ENCODE measurements at regions not wholly inside any gene's neighbourhood (a gene's known extent, or its start where the extent isn't known, plus 50 kb on each side); places are given as distances from the start of the nearest gene placed in this dataset.

GRCh38 chr5:96033116-96033515 is 71.5 kb upstream of the ELL2 start:
- POLR2A ChIA-PET (ENCODE audit: partially characterized antibody): no interaction called here
- Histone ChIP-seq H4K8ac (ENCODE audit: extremely low read depth, insufficient read depth, low read length) (no peak overlapping the region), H2BK15ac (ENCODE audit: low read length) (no peak overlapping the region), H3K9ac (replicated peaks in 1 of 4; ENCODE audit: extremely low read depth in 1 of 4, low read depth in 3 of 4, low read length in 3 of 4) (no peak overlapping the region), H3K4me2 (ENCODE audit: insufficient read depth in 1 of 2, low read depth in 2 of 2, low read length in 2 of 2) (no peak overlapping the region), H3K79me1 (ENCODE audit: low read depth, low read length) (no peaks in the 10 kb centered on the region), H3K79me2 (ENCODE audit: control insufficient read depth in 1 of 2, insufficient read depth in 2 of 2, low read length in 2 of 2) (no peaks in the 10 kb centered on the region), H2BK12ac (ENCODE audit: low read depth, low read length) (no peak overlapping the region), H3K14ac (ENCODE audit: insufficient read length) (no peak overlapping the region), H3K56ac (replicated peaks; ENCODE audit: insufficient read length, low read depth, low read length) (no peak overlapping the region), H3K23ac (ENCODE audit: insufficient read length) (no peak overlapping the region), H3K4me3 (ENCODE audit: extremely low read depth in 1 of 4, insufficient read depth in 2 of 4, low read depth in 3 of 4, low read length in 4 of 4) (no peak overlapping the region), H2AK5ac (ENCODE audit: low read depth, low read length) (no peak overlapping the region), H3K23me2 (ENCODE audit: low read depth, low read length) (no peaks in the 10 kb centered on the region), H4K91ac (replicated peaks; ENCODE audit: insufficient read length, low read length) (no peak overlapping the region), H2BK5ac (ENCODE audit: low read depth, low read length) (no peak overlapping the region), H3K9me3 (ENCODE audit: insufficient read depth in 2 of 2, low read depth in 1 of 2, low read length in 1 of 2) (no peaks in the 10 kb centered on the region; a peak in 1 of 4 replicates), H4K20me1 (replicated peaks in 1 of 2; ENCODE audit: control insufficient read depth in 1 of 2, insufficient read depth in 2 of 2, low read length in 2 of 2) (no peaks in the 10 kb centered on the region), H2BK20ac (ENCODE audit: low read length) (no peak overlapping the region), H3K18ac (ENCODE audit: extremely low read depth, low read length) (no peak overlapping the region), H3K27me3 (replicated peaks in 1 of 4; ENCODE audit: control insufficient read depth in 3 of 4, extremely low read depth in 1 of 4, insufficient read depth in 3 of 4, low read length in 3 of 4) (no peaks in the 10 kb centered on the region), H2BK120ac (replicated peaks; ENCODE audit: low read depth, low read length) (no peak overlapping the region), H3K36me3 (ENCODE audit: control insufficient read depth in 2 of 4, insufficient read depth in 4 of 4, low read length in 3 of 4) (no peaks in the 10 kb centered on the region), H3K4ac (replicated peaks; ENCODE audit: insufficient read length, low read depth, low read length) (no peak overlapping the region), H3K27ac (ENCODE audit: low read depth, low read length) (no peak overlapping the region), H4K5ac (ENCODE audit: insufficient read length, low read depth, low read length) (no peak overlapping the region), H3K4me1 (replicated peaks in 1 of 4; ENCODE audit: control insufficient read depth in 3 of 4, insufficient read depth in 4 of 4, low read length in 3 of 4) (no peaks in the 10 kb centered on the region), H2AFZ (ENCODE audit: low read length) (no peak overlapping the region)
- DNase-seq (ENCODE audit: low read depth in 1 of 2, low spot score in 2 of 2) (no peak), FAIRE-seq (no peak)
- CTCF ChIA-PET (ENCODE audit: partially characterized antibody): no interaction called here
- 76% methylated on average over 1 of the region's 1 CpG; no CpG with 5 or more reads in 1 of the 2 experiments for WGBS, 2 experiments (ENCODE audit: extremely low coverage in 1 of 2, insufficient coverage in 1 of 2, insufficient read length in 1 of 2, insufficient replicate concordance in 2 of 2, low coverage in 1 of 2, low lambda C conversion rate in 2 of 2, missing lambda C conversion rate in 1 of 2)
- TF ChIP-seq NRF1 (IDR thresholded peaks at IDR 0.05; ENCODE audit: low read depth, low read length) (no peak), POLR2AphosphoS5 (IDR thresholded peaks at IDR 0.05; ENCODE audit: low read depth, low read length) (no peak), TCF12 (IDR thresholded peaks at IDR 0.05; ENCODE audit: low read depth, low read length) (no peak), KDM4A (IDR thresholded peaks at IDR 0.05; ENCODE audit: low read depth, low read length, severe bottlenecking) (no peak), TEAD4 (IDR thresholded peaks at IDR 0.05; ENCODE audit: low read depth, low read length) (no peak)

All from H1 (cell line).